HUES48 (cell line): ENCODE measurements at regions not wholly inside any gene's neighbourhood (a gene's known extent, or its start where the extent isn't known, plus 50 kb on each side); places are given as distances from the start of the nearest gene placed in this dataset.

Source experiments
- H3K27ac ChIP-seq: one replicate; pipeline ENCODE4 v1.7.0; 2013; ENCODE audit warnings: low read depth, low read length, inconsistent platforms
- H3K27me3 ChIP-seq: 2 replicates; pipeline ENCODE4 v1.6.1; 2013; ENCODE audit warnings: mild to moderate bottlenecking, low read length; ENCODE audit not compliant: control insufficient read depth, insufficient read depth
- H3K36me3 ChIP-seq: 2 replicates; pipeline ENCODE4 v1.6.1; 2013; ENCODE audit warnings: low read length; ENCODE audit not compliant: control insufficient read depth, insufficient read depth
- H3K4me1 ChIP-seq: 2 replicates; pipeline ENCODE4 v1.6.1; 2013; ENCODE audit warnings: mild to moderate bottlenecking, low read length; ENCODE audit not compliant: control insufficient read depth, insufficient read depth
- H3K4me3 ChIP-seq: 2 replicates; pipeline ENCODE4 v1.5.1; 2013; ENCODE audit warnings: mild to moderate bottlenecking, low read depth, low read length
- H3K9ac ChIP-seq: 2 replicates; pipeline ENCODE4 v1.6.1; 2013; ENCODE audit warnings: mild to moderate bottlenecking, low read depth, low read length, moderate library complexity
- H3K9me3 ChIP-seq: 2 replicates; pipeline ENCODE4 v1.6.1; 2013; ENCODE audit warnings: low read length; ENCODE audit not compliant: control insufficient read depth, insufficient read depth

DNA sequence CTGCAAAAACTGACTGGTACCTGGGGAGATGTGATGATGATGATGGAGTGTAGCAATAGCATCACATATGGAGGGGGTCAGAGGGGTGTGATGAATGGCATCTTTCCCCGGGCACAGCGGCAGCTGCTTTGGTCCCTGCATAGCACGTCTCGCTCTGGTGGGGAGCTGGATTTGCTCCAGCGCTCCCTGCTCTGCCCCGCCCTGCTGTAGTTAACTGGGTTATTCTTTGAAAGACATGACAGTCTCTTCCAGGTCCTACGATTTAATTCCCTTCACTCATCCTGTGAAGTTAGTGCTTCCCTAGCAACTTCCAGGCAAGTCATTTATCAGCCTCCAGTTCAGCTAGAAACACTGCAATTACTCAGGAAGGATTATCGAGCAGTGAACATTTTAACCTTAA is 463.1 kb downstream of the TSN start:
- no peaks in the 10 kb centered on the region for H3K27me3 ChIP-seq

DNA sequence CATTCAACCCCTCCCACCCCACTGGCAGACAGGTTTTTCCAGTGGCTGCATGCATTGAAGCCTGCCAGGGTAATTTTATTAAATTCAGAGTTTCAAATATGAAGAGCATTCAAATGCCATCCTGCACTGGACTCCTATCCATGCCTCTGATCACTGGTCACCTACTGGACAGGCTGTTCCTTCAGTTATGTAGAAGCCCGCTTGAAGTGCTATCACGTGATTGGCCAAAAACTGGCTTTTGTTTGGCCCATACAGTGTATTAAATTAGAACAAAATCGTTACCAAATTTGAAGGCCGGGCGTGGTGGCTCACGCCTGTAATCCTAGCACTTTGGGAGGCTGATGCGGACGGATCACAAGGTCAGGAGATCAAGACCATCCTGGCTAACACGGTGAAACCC is 464.1 kb downstream of the TSN start:
- Histone ChIP-seq H3K4me3 (no peak overlapping the region), H3K4me1 (no peaks in the 10 kb centered on the region), H3K27me3 (no peaks in the 10 kb centered on the region), H3K36me3 (no peaks in the 10 kb centered on the region), H3K9ac (no peak overlapping the region), H3K27ac (no peak overlapping the region), H3K9me3 (no peaks in the 10 kb centered on the region)

More for the DNA sequence above, 463.1 kb downstream of the TSN start:
- Histone ChIP-seq H3K27ac (no peak overlapping the region), H3K36me3 (no peaks in the 10 kb centered on the region), H3K9me3 (no peaks in the 10 kb centered on the region), H3K4me1 (no peaks in the 10 kb centered on the region), H3K4me3 (no peak overlapping the region), H3K9ac (no peak overlapping the region)

- Histone ChIP-seq H3K9me3 (no peaks in the 10 kb centered on the region), H3K36me3 (no peaks in the 10 kb centered on the region)
Measured at GRCh38 chr2:122221665-122222064, 466.2 kb downstream of the TSN start.

GRCh38 chr2:122231296-122231695 is 475.8 kb downstream of the TSN start:
- Histone ChIP-seq H3K9me3 (no peaks in the 10 kb centered on the region), H3K4me3 (no peak overlapping the region), H3K9ac (no peak overlapping the region), H3K27me3 (no peaks in the 10 kb centered on the region), H3K36me3 (no peaks in the 10 kb centered on the region), H3K4me1 (no peaks in the 10 kb centered on the region), H3K27ac (no peak overlapping the region)

More at GRCh38 chr2:122221665-122222064, 466.2 kb downstream of the TSN start:
- no peaks in the 10 kb centered on the region for H3K4me1 ChIP-seq
- no peak overlapping the region for H3K4me3 ChIP-seq
- H3K9ac ChIP-seq: no peak overlapping the region
- no peak overlapping the region for H3K27ac ChIP-seq
- H3K27me3 ChIP-seq: no peaks in the 10 kb centered on the region

DNA sequence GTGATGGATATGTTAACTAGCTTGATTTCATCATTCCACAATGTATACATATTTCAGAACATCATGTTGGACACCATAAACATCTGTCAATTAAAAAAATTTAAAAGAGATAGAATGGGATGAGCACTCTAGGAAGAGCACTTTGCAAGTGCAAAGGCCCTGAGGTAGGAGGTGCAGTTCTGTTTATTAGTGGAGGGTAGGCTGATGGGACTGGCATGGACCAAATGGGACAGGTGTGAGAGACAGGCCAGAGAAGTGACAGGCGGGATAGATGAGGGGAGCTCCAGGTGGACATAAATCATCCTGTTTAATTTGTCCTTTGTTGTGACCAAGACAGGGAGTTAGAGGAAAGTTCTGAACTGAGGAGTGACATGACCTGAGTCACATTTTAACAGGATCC is 477.9 kb downstream of the TSN start:
- Histone ChIP-seq H3K27me3 (no peaks in the 10 kb centered on the region), H3K36me3 (no peaks in the 10 kb centered on the region), H3K27ac (no peak overlapping the region), H3K9me3 (no peaks in the 10 kb centered on the region), H3K4me1 (no peaks in the 10 kb centered on the region), H3K9ac (no peak overlapping the region), H3K4me3 (no peak overlapping the region)

GRCh38 chr2:122236152-122236874 is 480.9 kb downstream of the TSN start:
- Histone ChIP-seq H3K36me3 (no peaks in the 10 kb centered on the region), H3K27me3 (no peaks in the 10 kb centered on the region), H3K4me3 (no peak overlapping the region), H3K4me1 (no peaks in the 10 kb centered on the region), H3K9me3 (no peaks in the 10 kb centered on the region), H3K27ac (no peak overlapping the region), H3K9ac (no peak overlapping the region)

DNA sequence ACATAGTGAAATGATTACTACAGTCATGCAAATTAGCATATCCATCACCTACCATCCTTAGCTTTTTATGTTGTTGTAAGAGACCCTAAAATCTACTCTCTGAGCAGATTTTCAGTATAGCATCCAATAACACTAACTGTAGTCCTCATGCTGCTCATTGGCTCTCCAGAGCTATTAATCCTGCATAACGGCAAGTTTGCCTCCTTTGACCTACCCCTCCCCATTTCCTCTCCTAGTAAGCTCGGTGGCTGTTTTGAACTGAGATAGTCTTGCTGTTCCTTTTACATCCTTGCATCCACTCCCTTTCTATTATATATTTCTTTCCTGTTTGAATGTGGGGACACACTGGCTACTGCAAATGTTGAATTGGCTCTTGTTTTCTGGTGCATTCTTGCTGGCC is 481.5 kb downstream of the TSN start:
- Histone ChIP-seq H3K27me3 (no peaks in the 10 kb centered on the region), H3K36me3 (no peaks in the 10 kb centered on the region), H3K4me3 (no peak overlapping the region), H3K9me3 (no peaks in the 10 kb centered on the region), H3K27ac (no peak overlapping the region), H3K4me1 (no peaks in the 10 kb centered on the region), H3K9ac (no peak overlapping the region)

- Histone ChIP-seq H3K4me3 (no peak overlapping the region), H3K4me1 (no peaks in the 10 kb centered on the region), H3K27me3 (no peaks in the 10 kb centered on the region), H3K9me3 (no peaks in the 10 kb centered on the region), H3K27ac (no peak overlapping the region), H3K36me3 (no peaks in the 10 kb centered on the region), H3K9ac (no peak overlapping the region)
Measured at GRCh38 chr2:122237450-122237849, 482.0 kb downstream of the TSN start.

- Histone ChIP-seq H3K9me3 (no peaks in the 10 kb centered on the region), H3K4me3 (no peak overlapping the region), H3K9ac (no peak overlapping the region), H3K36me3 (no peaks in the 10 kb centered on the region), H3K27me3 (no peaks in the 10 kb centered on the region), H3K27ac (no peak overlapping the region), H3K4me1 (no peaks in the 10 kb centered on the region)
Measured at GRCh38 chr2:122238006-122238559, 482.6 kb downstream of the TSN start.

GRCh38 chr2:122239440-122239839 is 484.0 kb downstream of the TSN start:
- H3K4me3 ChIP-seq: no peak overlapping the region
- no peaks in the 10 kb centered on the region for H3K27me3 ChIP-seq
- no peaks in the 10 kb centered on the region for H3K9me3 ChIP-seq
- no peak overlapping the region for H3K27ac ChIP-seq
- H3K4me1 ChIP-seq: no peaks in the 10 kb centered on the region
- no peak overlapping the region for H3K9ac ChIP-seq
- no peaks in the 10 kb centered on the region for H3K36me3 ChIP-seq

DNA sequence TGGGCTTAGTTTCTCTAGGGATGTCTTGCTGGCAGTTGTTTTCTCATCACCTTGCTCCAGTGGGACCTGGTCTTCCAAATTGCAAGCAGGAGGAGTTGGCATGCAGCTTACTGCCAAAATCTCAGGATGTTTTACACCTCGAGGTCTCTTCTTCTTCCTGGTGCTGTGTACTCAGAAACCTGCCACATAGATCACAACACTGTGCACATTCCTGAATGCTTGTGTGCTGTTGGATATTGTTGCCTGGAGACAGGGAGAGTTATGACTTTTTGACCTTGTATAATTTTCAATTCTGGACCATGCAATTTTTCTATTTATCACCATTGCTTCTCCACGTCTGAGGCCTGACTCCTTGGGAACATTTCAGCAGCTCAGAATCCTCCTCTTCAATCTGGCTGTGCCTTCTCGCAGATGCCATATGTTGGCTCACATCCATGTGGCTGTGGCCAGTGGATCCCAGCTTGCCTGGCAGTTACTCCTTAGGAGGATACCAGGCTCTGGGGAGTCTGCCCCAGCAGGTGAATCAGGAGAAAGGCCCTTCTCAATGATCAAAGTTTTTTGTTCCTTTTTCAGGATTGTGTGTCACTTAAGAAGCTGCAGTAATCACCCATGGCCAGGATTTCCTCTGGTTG is 489.3 kb downstream of the TSN start:
- H3K4me3 ChIP-seq: no peak overlapping the region
- H3K27ac ChIP-seq: no peak overlapping the region
- H3K27me3 ChIP-seq: no peaks in the 10 kb centered on the region
- no peaks in the 10 kb centered on the region for H3K4me1 ChIP-seq
- no peaks in the 10 kb centered on the region for H3K36me3 ChIP-seq
- no peaks in the 10 kb centered on the region for H3K9me3 ChIP-seq
- no peak overlapping the region for H3K9ac ChIP-seq
